ENCODE measurements at regions not wholly inside any gene's neighbourhood (a gene's known extent, or its start where the extent isn't known, plus 50 kb on each side); places are given as distances from the start of the nearest gene placed in this dataset.
"Not testable (repeated sequence)": the region's sequence is repeated elsewhere in the genome, so short reads cannot be mapped to it uniquely, and the experiment has no call there.

DNA sequence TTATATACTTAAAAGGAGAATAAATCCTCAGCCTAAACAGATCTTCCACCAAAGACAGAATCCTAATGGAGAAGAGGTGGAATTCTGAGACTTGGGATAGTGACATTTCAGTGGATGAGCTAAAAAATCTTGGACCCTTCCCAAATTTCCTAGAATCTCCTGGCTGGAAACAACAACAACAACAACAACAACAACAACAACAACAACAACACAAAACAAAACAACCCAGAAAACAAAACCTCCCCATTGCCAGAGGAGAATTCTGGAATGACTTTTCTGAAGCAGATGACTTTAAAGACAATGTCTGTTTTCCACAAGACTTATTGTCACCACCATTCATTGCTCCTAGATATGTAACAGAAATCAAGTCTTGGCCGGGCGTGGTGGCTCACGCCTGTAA is 322.1 kb downstream of the ARL4A start:
- no peak for DNase-seq

DNA sequence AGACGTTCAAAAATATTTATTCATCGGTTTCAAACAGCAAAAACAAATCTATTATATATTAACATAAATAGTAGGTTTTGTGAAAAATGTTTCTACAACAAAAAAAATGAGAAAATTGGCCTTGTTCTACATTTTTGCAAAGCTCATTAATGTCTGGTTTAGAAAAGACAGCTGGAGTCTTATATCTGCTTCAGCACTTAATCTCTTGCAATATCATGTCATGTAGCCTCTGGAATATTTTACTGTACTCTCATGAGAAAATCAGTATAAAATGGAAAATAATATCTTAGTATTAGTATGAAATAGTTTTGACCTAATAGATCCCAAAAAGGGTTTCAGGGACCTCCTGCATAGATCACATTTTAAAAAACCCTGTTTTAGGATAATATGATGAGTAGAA is 326.6 kb downstream of the ARL4A start:
- DNase-seq: no peak

DNA sequence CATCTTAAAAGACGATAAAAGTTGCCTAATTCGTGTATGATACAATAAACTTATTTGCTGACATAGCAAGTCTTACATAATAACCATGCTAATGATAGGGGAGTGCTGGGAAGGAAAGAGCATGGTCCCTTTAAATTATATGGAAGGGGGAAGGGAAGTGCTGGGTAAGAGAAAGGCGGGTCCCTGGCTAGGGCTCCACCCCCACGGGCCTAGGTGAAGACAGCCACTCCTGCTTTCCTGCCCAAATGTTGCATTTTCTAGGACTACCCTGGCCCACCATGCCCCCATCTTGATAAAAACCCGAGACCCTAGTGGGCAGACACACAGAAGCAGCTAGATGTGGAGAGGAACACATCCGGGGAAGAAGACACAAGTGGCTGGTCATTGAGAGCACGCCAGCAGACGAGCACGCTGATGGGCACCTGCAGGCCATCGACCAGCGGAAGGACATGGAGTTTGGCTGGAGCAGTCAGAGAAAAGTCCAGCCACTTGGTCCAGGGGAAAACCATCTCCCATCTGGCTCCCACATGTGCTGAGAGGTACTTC is 328.7 kb downstream of the ARL4A start:
- DNase-seq: no peak

DNA sequence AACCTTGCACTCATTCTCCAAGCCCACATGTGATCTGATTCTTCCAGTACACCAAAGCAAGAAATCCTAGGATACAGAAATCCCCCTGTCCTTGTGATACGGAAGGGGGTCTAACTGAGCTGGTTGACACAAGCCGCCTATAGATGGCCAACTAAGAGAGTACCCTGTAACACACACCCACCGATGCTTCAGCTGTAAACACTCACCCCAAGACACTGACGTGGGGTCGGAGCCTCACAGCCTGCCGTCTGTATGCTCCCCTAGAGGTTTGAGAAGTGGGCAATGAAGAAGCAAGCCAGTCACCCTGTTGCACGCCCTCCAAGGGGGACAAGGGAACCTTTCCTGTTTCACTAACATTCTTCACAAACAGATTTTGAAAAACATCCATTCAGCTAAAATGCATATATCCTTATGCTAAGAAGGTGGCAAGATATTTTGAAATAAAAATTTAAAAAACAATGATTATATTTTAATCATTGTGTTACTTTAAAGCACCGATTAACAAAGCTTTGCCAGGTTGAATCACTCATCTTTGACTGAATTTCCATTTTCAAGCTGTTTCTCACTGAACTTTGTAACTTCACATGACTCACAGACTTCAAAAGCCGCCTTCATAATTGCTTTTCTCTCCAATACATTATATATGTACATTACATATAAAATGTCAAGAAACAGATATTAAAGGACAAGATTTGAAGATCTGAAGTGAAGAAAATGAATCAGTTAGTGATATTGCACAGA is 329.3 kb downstream of the ARL4A start:
- no peak for DNase-seq

DNA sequence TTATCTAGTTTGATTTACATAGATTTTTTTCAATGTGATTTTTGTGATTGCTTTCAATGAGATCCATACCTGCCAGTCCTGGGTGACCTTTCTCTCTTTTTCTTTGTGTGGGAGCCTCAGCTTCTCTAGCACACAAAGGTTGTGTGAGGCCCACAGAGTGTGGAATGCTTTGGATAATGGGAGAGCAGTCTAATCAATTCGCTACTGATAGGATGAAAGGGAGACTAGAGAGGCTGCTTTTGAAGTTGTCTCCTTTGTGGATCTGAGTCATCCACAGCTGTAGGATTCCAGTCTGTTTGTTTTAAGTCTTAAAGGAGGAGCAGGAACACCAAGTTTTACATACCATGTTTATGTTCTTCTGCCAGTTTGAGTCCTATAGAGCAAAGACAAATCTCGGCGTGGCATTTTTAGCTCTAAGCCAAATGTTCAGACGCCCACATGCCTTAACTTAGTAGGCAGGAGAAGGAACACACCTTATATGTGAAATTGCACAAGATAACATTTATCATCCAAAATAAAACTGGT is 330.0 kb downstream of the ARL4A start:
- DNase-seq: no peak

DNA sequence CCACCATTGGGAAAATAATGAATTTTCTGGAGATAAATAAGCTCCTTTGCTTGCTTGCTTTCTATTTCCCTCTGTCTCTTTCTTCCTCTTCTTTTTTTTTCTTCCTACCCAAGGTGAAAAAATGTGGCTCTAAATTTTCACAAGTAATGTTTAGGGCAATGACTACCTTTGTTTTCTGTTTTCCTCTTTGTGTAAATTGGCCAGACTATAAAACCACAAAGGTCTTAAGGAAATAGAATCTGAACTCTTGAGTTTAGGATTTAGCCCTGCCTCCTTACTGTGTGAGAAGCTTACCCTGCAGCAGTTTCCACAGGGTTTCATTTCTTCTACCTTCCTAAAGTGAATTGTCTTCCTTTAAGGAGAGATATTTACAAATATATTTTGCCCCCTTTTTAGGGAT is 330.4 kb downstream of the ARL4A start:
- DNase-seq: no peak

DNA sequence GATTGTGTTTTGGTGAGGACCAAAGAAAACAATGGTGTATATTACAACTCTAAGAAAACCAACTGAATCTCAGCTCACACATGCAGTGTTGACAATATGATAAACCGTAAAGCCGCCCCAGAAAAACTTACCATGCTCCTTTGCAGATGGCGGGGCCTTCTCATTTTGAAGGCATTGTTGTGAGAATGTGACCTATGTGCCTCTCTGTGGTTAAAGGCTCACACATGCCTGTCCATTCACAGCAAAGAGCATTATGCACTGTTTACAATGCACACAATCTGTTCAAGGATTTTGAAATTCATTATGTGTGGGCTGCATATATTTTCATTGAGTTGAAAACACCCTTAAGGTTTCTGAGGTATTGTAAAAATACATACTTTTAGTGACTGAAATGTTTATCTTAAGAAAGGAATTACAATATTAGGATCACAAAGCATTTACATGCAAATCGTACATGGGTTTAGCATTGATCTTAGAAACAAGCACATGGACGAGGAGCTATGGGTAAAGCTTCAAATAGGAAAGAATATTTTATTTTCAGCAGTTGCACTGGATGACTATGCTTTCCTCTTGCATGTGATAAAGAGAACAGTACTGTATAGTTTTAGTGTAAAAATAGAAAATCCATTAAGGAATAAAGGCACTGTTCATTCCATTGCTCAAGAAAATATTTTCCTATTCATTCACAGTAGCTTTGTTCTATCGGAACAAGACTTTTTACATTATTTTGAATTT is 334.3 kb downstream of the ARL4A start:
- DNase-seq: no peak

DNA sequence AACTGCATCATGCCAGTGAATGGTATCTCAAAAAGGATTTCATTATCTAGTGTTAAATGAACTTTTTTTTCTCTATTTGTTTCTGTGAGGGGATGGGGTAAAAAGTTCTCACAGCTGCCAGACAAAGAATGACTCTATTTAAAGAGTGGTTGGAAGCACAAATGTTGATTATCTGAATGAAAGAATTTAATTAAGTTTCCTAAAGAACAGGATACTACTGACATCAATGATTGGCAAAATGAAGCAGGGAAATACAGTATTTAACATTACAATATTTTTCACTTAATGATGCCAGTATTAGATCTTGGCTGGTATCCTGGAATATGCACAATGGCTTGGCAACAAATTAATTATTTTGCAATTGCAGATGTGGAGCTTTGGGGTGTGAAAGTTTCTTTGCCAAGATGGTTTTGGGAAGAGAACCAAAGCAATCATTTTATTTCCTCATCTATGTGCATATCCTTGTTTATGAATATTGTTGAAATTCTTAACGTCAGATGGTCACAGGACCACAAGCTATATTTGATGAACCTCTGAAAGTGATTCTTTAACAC is 336.8 kb downstream of the ARL4A start:
- no peak for DNase-seq

DNA sequence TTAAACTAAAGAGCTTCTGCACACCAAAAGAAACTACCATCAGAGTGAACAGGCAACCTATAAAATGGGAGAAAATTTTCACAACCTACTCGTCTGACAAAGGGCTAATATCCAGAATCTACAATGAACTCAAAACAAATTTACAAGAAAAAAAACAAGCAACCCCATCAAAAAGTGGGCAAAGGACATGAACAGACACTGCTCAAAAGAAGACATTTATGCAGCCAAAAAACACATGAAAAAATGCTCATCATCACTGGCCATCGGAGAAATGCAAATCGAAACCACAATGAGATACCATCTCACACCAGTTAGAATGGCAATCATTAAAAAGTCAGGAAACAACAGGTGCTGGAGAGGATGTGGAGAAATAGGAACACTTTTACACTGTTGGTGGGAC is 337.6 kb downstream of the ARL4A start:
- not testable (repeated sequence) for DNase-seq

DNA sequence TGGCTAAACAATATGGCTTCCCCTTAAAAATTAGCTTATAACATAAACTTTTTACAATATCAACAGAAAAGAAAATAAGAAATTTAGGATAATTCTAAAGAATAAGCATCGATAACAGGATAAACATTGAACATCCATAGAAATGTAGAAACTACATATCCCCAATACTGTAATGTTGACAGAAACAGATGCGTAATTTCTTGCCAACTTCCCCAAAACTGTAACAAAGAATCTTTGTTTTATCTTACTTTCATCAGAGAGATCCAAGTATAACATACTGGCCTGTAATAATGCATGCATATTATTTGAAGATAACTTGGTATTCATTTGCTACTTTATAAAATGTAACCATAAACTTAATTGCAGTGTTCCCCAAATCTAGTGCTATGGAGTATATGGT is 339.9 kb downstream of the ARL4A start:
- DNase-seq: no peak

DNA sequence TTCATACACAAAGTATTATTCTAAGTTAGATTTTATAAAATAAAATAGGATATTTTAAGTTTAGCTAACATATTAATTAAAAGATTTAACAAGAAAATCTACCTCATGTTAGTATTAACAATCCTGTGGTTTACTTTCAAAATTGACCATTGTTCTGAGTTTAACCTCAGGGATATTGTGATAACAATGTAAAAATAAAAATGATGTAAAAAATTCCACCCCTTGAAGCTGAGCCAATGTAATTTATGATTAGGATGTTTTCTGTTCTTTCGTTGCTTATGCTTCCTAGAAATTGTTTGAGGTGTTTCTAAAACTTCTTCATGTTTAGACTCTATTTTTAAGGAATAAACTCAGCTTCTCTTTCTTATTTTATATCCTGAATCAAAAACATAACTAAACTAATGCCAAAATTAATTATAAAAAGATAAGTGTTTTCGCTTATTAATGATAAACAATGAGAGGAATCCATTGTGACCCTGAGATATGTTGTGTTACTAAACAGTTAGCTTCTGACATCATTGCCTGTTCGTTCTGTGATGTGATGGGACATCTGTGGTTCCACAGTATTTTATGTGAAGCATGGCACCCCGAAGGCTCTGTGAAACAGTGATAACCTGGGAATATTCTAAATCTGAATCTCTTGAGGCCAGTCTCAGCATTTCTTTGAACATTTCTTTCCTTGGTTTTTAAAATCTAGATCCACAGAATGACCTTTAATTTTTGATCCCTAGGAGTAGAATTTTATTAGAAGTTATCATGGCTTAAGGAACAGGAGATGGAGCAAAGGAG is 340.8 kb downstream of the ARL4A start:
- DNase-seq: no peak

DNA sequence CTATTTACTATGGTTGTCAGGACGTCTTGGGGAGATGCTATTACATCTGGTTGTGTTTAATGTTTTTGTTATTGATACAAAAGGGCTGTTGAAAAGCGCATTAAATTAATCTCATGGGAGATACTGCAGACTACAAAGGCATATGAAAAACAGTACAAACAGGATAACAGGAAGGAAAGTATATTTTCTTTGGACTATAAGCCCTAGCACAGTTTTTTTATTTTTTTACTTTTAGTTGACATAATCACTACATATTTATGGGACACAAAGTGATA is 341.3 kb downstream of the ARL4A start:
- DNase-seq: no peak

DNA sequence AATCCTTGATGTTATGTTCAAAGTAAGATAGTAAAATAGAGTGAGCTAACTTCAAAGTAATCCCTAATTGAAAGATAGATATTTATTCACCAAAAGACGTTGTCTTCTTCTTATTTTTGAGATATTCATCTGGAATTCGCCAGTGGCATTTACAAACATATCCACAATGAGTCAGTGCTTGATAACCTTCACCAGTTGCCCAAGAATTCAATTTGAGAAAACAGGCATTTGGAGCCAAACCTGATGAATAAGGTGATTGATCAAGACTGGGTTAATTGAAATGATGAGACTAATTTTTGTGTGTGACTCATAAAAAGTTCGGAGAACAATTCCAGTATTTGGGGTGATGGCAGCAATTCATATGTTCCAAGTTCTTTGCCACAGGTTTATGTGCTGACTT is 344.0 kb downstream of the ARL4A start:
- no peak for DNase-seq

DNA sequence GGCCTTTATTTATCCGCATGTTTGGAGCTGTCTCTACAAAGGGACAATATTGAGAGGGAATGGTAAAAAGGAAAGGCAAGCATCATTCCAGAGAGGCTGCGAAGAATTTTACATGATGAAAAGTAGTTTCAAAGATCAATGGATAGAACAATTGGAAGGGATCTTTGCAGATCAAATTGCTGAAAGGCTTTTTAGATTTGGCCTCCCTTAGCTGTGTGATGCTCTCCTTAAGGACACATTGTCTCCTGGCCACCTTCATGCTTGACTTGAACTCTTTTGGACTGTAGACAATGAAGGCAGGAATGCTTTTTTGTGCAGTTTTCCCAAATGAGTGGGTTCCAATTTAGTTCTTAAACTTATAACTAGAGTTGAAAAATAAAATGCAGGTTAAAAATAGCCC is 344.7 kb downstream of the ARL4A start:
- no peak for DNase-seq

DNA sequence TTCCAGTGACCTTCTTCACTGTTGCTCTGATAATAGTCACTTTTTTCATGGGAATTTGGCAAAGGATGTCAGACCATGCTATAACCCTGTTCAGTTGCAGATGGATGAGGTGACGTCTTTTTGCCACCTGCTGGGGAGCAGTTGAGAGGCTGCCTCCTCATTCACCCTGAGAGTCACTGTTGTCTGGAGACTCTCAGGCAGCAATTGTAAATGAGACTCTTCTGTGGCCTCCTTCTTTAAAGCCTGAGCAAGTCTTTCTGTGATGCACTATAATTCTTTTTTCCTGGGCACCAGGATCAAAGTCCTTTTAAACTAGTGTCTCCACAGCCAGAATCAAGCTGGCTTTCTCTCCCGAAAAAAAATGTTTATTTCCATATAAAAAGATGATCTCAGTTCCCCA is 345.1 kb downstream of the ARL4A start:
- DNase-seq: no peak

DNA sequence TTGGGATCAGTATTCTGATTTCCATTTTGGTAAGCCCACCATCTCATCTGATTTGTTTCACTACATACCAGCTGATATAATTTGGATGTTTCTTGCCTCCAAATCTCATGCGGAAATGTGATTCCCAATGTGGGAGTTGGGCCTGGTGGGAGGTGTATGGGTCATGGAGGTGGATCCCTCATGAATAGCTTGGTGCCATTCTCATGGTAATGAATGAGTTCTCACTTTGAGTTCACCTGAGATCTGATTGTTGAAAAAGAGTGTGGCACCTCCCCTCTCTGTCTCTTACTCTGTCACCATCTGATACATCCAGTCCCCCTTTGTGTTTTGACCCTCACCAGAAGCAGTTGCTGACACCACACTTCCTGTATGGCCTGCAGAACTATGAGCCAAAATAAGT is 347.3 kb downstream of the ARL4A start:
- no peak for DNase-seq

DNA sequence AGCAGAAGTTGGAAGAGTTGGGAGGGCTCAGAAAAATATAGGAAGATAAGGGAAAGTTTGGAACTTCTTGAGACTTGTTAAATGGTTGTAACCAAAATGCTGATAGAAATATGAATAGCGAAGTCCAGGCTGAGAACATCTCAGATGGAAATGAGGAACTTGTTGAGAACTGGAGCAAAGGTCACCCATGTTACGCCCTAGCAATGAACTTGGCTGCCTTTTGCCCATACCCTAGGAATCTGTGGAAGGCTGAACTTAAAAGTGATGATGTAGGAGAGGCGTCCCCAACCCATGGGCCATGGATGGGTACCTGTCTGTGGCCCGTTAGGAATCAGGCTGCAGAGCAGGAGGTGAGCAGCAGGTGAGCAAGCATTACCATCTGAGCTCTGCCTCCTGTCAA is 347.8 kb downstream of the ARL4A start:
- DNase-seq: no peak

DNA sequence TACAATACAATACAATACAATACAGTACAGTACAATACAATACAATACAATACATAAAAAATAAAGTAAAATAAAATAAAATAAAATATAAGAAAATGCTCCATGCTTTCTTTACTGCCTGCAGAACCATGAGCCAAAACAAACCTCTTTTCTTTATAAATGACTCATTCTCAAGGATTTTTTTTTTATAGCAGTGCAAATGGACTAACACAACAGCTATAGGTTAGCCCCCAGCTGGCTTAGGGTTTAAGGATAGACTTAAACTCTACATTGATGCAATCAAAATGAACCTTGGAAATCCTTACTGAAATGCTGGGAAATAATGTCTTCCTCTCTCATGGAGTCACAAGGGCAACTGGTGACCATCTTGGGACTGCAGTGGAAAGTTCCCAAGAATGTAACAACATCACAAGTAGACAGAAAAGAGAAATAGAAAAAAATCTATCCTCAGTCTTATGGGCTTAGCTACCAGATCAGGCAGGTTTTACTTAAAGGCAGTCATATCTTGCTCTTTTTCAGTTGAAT is 348.9 kb downstream of the ARL4A start:
- no peak for DNase-seq

DNA sequence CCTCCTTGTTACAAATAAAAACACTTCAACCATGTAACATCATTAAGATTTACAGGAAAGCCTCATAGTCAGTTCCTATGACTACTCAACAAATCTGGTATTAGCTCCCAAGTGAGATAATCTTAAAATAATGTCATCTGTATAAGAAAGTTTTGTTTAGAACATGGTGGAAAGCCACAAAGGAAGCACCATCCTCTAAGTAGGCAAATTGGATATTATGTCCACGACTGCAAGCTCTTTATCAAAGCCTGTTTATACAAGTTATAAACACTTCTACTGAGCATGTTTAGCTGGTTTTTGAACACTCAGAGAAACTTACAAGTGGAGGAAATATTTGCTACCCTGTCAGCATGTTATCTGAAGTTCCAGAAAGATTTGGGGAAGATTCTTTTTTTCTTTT is 349.8 kb downstream of the ARL4A start:
- DNase-seq: no peak

DNA sequence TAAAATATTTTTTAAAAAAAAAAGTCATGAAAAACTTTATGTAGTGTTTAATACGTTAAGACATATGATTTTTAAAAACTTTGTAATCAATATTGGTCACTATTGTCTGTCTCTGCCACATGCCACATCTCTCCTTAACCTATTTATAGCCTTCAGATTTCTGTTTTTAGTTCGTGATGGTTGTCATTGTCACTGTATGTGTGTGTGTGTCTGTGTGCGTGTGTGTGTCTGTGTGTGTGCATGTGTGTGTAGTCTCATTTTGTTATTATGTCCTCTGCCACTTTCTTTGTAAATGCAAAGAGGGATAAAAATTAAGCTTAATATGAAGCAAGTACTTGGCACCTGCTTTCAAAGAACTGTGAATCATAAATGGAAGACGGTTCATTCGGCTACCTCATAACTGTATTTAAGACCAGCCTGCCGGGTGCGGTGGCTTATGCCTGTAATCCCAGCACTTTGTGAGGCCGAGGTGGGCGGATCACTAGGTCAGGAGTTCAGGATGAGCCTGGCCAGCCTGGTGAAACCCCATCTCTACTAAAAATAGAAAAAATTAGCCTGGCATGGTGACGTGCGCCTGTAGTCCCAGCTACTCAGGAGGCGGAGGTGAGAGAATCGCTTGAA is 354.0 kb downstream of the ARL4A start:
- no peak for DNase-seq

DNA sequence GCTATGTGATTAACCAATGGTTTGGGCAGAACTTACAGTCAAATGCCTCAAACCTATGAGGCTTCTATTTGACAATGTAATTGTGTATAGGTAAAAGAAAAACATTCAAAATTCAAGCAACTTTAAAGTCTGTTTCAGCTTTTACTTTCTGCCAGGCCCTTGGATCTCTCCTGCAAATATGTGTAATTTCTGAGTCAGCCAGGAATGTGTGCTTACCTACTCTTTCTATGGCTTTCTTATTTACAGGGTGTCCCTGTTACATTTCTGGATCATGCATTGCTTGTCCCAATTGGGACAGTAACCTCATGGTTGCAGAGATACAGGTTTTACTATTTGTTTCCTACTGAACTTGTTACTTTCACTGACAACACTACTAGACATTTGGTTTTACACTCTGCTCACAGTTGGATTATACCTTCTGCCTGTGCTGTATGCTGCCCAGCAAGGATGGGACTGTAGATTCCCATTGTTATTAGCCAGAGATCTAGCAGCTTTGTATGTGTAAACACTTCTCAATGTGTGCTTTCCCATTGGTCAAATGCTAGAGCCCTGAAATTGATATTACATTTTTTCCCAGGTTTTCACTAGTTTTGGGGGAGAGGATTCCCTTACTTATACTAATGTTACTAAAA is 355.3 kb downstream of the ARL4A start:
- DNase-seq: no peak

DNA sequence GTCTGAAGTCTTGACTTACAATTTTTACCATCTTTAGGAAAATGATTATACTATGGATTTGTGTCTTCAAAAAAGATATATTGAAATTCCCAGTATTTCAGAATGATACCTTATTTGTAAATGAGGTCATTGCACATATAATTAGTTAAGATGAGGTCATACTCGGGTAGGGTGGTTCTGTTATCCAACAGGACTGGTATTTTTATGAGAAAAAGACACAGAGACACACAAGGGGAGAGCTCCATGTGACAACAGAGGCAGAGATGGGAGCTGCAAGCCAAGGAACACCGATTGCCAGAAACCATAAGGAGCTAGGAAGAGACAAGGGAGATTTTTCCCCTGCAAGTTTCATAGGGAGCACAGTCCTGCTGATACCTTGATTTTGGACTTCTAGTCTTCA is 356.9 kb downstream of the ARL4A start:
- DNase-seq: no peak

Data from CD4-positive, alpha-beta T cell treated with Interferon alpha-2 for 1 hour (primary cell).